IMR-90 (cell line): ENCODE measurements at regions not wholly inside any gene's neighbourhood (a gene's known extent, or its start where the extent isn't known, plus 50 kb on each side); places are given as distances from the start of the nearest gene placed in this dataset.

Experiments used
- BHLHE40 ChIP-seq: fragments of 150-350 bp; IDR thresholded peaks from 2 replicates; pipeline ENCODE4 v1.6.1; 2016; ENCODE audit warnings: mild to moderate bottlenecking, low read depth, low read length
- CEBPB ChIP-seq: IDR thresholded peaks from 2 replicates; pipeline ENCODE4 v1.6.1; 2012; ENCODE audit warnings: low read depth, low read length, improper control_type of control experiment
- CHD1 ChIP-seq: IDR thresholded peaks from 2 replicates; pipeline ENCODE4 v1.6.1; 2012; ENCODE audit warnings: low read depth, low read length, improper control_type of control experiment
- MAZ ChIP-seq: IDR thresholded peaks from 2 replicates; pipeline ENCODE4 v1.6.1; 2012; ENCODE audit warnings: low read depth, mild to moderate bottlenecking, low read length, improper control_type of control experiment, moderate library complexity, borderline replicate concordance
- MXI1 ChIP-seq: IDR thresholded peaks from 2 replicates; pipeline ENCODE4 v1.6.1; 2012; ENCODE audit warnings: low read depth, mild to moderate bottlenecking, low read length, moderate library complexity, borderline replicate concordance
- POLR2A ChIP-seq: IDR thresholded peaks from 2 replicates; pipeline ENCODE4 v1.6.1; 2012; ENCODE audit warnings: mild to moderate bottlenecking, low read depth, low read length
- RAD21 ChIP-seq: IDR thresholded peaks from 2 replicates; pipeline ENCODE4 v1.6.1; 2012; ENCODE audit warnings: low read length, improper control_type of control experiment
- RCOR1 ChIP-seq: IDR thresholded peaks from 2 replicates; pipeline ENCODE4 v1.6.1; 2012; ENCODE audit warnings: mild to moderate bottlenecking, low read length, improper control_type of control experiment; ENCODE audit not compliant: insufficient replicate concordance
- RFX5 ChIP-seq: IDR thresholded peaks from 2 replicates; pipeline ENCODE4 v1.8.0; 2012; ENCODE audit warnings: low read depth, mild to moderate bottlenecking, low read length, moderate library complexity
- USF2 ChIP-seq: fragments of 150-350 bp; IDR thresholded peaks from 2 replicates; pipeline ENCODE4 v1.6.1; 2017; ENCODE audit warnings: mild to moderate bottlenecking, antibody characterized with exemption, low read length, low read depth
- TF ChIP-seq, protein P1 (sequence below): conservative IDR thresholded peaks from 2 replicates; pipeline ENCODE4 v1.5.1; 2012; ENCODE audit warnings: mild to moderate bottlenecking, low read depth, low read length, improper control_type of control experiment

DNA sequence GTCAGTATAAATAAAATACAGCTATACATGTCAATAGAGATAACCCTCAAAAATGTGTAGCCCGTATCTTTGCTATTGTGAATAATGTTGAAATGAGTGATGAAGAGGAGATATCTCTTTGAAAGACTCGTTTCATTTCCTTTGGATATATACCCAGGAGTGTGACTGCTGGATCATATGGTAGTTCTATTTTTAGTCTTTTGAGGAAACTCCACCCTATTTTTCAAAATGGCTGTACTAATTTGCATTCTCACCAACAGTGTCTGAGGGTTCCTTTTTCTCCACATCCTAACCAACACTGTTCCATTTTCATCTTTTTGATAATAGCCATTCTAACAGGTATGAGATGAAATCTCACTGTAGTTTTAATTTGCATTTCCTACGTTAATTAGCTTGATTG, 237.5 kb upstream of the GBE1 start:
- TF ChIP-seq, protein P1, sequence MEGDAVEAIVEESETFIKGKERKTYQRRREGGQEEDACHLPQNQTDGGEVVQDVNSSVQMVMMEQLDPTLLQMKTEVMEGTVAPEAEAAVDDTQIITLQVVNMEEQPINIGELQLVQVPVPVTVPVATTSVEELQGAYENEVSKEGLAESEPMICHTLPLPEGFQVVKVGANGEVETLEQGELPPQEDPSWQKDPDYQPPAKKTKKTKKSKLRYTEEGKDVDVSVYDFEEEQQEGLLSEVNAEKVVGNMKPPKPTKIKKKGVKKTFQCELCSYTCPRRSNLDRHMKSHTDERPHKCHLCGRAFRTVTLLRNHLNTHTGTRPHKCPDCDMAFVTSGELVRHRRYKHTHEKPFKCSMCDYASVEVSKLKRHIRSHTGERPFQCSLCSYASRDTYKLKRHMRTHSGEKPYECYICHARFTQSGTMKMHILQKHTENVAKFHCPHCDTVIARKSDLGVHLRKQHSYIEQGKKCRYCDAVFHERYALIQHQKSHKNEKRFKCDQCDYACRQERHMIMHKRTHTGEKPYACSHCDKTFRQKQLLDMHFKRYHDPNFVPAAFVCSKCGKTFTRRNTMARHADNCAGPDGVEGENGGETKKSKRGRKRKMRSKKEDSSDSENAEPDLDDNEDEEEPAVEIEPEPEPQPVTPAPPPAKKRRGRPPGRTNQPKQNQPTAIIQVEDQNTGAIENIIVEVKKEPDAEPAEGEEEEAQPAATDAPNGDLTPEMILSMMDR, result no peak
- no peak for TF ChIP-seq POLR2A
- no peak for TF ChIP-seq RAD21
- no peak for TF ChIP-seq CHD1
- no peak for TF ChIP-seq RCOR1
- TF ChIP-seq BHLHE40, result no peak
- no peak for TF ChIP-seq CEBPB
- TF ChIP-seq USF2, result no peak
- no peak for TF ChIP-seq MXI1
- no peak for TF ChIP-seq MAZ
- TF ChIP-seq RFX5, result no peak
